Mesenteric fat pad (tissue), 1 donor: ENCODE measurements at regions not wholly inside any gene's neighbourhood (a gene's known extent, or its start where the extent isn't known, plus 50 kb on each side); places are given as distances from the start of the nearest gene placed in this dataset.

Experiments used
- DNase-seq: peaks from one replicate; pipeline ENCODE4 v3.0.0-alpha.2; 2020; ENCODE audit warnings: low spot score
- donor health status: DM: yes; HTN: yes; CAD: no.

DNA sequence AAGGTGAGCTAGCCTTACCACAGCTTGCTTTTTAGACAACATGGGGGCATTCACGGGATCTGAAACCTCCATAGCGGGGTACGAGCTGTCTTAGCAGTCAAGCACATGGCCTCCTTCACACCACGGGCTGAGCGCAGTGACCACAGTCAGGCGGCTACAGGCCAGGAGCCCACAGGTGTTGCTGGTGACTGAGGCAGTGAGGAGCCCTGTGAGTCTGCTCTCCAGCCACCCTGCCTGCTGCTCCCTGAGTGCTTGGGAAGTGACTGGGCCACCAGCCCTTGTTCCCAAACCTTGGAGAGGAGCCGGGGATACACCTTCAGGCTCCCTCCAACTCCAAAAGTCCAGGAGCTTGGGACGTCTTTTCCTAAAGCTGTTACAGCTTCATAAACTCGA, 418.1 kb upstream of the MYT1L start:
- no peak for DNase-seq

DNA sequence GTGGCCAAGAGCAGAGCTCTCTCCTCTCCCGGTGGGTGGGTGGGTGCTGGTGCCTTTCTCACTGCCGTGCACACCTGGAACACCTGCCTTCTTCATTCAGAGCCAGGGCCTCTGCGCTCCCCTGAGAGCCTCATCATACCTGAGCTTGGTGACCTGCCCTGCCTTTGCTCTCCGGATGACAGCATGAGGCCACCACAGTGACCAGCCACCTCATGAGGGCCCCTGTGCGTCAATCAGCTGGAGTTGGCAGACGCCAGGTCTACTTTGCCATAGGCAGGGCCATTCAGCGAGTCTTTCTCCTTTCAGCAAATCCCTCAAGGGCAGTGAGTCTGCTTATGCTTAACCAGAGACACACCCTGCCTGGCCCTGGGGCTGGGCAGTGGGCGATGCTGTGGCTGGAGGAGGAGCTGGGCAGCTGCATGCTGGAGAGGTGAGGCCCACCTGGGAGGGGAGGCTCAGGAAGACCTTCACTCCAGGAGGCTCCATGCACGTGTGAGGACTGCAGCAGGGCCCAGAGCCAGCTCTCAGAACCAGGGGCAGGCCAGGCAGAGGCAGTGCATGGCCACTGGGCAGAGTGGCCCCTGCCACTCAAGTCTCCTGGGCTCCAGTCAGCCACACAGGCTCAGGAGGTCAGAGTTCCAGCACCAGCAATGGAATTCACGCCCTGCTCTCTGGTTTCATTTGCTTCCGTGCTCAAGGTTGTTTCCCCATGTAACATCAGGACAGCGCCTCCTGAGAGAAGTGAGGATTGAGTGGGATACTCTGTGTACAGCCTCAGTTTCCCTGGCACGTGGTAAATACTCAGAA, 417.5 kb upstream of the MYT1L start:
- DNase-seq: no peak

DNA sequence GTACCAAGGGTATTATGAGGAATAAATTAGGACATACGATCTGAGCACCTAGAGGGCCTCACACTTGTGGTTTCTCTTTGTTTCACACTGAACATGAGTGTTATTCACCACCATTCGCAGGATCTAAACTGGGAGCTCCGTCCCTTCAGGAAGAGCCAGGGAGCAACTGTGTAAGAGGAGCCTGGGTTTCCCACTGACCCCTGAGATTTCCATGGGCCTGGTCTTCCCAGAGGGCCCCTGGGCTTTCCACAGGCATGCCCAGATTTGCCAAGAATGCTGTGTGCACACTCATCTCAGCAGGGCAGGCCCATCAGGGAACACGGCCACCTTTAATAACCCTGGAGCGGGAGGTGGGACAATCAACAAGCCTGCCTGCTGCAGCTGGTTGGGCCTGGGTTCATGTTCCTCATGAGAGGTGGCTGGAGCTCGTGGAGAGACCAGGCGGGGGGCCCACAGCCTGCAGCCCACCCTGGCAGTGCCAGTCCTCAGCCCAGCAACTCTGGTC, 416.8 kb upstream of the MYT1L start:
- DNase-seq: no peak

DNA sequence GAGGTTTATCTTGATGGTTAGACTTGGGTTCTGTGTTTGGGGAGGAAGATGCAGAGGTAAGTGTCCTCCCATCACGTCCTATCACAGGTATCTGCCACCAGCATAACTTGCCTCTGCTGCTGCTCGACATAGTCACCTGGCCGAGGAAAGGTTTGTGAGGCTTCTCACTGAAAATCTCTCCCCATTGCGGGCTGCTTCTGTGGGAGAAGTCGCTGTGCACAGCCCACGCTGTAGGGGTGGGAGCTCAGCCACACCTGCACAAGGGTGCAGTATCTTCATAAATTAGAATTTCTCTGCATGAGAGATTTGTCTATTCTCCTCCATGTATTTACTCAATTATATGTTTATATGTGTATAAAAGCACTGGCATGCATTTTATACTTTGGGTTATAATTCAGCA, 415.7 kb upstream of the MYT1L start:
- no peak for DNase-seq

DNA sequence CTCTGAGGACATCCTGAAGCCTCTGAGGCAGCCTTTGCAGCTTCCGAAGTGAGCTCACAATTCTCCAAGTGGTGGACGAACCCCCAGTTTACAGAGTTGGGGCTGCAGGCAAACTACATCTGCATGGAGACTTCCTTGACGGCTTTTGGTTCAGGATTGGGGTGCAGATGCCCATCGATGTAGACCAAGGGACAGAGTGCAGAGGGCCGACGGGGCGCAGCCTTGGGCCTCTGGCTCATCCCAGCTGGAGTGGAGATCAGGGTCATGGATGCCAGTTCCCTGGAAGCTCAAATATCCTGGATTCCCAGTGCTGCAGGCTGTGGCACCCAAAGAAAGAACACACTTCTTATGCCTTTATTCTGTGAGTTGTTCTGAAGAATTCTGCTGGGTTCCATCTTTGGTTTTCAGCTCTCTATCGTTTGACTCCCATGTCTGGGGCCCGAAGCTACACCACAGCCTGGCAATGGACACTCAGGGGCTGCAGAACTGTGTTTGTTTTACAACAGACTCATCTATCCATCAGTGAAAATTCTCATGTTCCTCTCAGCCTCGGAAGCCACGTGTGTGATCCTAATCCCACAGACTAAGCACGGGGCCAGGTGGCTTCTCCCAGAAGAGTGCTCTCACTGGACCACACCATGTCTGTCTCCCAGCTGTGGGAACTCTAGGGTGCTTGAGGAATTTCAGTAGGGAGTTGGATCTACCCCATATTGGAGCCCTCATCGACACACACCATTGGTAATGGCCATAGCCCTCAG, 414.1 kb upstream of the MYT1L start:
- DNase-seq: no peak

DNA sequence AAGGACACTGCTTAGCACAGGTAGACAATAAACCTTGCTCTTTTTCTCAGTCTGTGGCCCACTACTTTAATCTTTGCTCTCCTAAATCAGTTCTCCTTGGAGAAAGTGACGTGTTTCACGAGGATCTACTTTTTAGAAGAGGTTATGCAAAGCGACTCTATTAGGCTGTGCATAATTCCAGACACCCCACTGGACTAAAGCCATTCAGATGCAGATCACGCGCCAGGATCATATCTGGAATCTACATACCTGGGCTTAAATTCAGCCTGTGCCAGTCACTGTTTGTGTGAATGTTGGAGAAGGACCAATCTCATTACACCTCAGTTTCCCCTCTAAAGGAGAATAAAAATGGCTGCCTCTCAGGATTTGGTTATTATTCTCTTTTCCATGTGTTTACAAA, 413.0 kb upstream of the MYT1L start:
- DNase-seq: no peak

DNA sequence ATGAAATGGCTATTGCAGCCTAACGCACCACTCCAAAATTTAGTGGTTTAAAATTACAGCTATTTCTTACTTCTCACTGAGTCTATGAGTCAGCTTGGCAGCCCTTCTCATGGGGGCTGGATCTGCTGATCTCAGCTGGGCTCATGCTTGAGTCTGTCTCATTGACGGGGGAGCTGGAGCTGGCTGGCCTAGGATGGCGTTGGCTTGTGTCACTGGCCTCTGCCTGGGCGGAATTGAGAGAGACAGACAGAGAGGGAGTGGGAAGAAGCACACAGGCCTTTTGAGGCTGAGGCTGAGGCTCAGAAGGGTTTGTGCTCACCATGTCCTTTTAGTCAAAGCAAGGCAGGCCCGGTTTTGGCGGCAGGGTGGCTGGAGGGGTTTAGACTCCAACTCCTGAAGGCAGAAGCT, 412.1 kb upstream of the MYT1L start:
- DNase-seq: no peak

DNA sequence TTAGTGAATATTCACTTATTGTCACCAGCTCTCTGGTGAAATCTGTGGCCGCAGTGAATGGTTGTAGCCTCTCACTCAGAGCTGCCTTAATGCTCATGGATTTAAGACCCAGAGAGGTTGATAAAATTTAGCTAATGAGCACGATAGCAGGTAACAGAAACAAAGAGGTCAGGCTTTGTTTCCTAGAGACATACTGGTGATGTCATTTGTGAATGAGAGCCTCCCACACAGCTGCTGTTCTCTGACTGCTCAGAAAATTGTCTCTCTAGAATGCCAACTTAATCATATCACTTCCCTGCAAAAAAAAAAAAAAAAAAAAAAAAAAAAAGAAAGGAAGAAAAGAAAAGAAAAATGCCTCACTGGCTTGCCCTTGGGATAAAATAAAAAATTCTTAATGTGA, 411.7 kb upstream of the MYT1L start:
- no peak for DNase-seq

DNA sequence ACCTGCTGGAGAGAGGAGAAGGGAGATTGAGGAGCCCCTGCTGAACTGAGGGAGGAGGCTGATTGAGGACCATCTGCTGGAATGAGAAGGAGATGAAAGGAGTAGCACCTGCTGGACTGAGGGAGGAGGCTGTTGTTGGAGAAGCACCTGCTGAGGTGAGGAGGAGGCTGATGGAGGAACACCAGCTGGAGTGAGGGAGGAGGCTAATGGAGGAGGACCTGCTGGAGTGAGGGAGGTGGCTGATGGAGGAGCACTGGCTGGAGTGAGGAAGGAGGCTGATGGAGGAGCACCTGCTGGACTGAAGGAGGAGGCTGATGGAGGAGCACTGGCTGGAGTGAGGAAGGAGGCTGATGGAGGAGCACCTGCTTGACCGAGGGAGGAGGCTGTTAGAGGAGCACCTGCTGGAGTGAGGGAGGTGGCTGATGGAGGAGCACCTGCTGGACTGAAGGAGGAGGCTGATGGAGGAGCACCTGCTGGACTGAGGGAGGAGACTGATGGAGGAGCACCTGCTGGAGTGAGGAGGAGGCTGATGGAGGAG, 409.2 kb upstream of the MYT1L start:
- no peak for DNase-seq

DNA sequence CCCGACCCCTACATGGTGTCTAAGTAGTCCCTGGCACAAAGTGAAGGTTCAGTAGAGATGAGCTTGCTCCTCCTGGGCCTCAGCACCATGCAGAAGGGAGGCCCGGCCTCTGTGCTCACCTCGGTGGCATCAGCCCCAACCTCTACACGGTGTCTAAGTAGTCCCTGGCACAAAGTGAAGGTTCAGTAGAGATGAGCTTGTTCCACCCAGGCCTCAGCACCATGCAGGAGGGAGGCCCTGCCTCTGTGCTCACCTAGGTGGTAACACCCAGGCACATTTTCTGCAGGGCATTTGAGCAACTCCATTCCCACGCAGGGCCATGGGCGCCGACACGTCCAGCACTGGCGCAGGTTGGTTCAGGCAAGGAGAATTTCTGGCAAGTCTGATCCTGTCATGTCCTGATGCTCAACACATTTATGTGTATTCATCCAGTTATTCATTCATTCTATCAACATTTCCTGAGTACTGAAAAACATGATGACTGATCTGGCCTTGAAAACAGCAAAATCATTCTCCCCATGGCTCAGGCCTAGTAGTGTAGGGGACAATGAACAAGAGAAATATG, 408.2 kb upstream of the MYT1L start:
- DNase-seq: no peak

DNA sequence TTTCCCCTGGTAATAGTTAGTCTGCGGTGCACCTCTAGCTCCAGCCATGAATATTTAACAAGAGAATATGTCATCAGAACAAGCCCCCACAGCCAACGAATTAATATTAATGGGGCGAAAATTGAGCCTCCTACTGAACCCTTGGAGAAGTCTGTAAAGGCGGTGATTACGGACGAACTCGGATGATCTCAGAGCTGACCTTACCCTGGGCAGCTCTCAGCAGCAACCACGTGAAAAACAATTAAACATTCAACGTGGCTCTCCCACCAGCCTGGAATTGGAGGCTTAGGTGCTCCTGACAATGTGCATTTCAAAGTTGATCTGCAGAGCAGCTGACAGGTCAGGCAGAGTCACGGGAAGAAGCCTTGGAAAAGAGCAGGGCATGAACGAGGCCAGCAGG, 407.6 kb upstream of the MYT1L start:
- no peak for DNase-seq

DNA sequence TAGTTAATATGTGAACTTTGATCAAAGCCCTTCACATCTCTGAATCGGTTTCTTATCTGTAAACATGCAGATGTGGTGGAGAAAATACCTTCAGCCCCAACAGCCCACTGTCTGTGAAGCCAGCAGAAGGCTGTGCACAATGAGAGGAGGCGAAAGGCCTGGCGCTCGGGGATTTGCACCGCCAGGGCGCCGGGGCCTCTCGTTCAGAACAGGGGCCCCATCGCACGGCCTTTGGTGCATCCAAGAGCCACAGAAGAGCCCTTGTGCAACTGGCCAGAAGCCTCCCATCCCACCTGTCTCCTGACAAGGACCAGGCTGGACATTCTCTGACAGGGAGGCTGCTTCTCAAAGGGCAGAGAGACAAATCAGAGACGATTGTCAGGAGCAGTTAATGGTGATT, 407.2 kb upstream of the MYT1L start:
- DNase-seq: no peak

DNA sequence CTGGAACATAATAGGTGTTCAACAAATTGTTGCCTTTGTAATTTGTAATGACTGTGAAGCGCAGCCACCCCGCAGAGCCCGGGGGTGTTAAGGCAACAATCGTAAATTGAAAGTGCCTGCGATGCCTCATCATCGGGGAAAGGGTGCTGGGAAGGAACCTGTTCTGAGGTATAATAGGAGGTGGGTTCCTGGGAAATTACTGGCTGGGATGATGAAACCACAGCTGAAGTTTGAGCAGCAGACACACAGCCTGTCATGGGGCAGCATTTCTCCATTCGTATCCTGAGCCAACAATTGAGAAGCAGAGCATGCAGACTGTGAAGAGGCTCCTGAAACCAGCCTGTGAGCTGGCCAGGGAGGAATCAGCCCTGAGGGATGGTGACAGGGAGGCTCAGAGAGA, 404.0 kb upstream of the MYT1L start:
- DNase-seq: no peak

DNA sequence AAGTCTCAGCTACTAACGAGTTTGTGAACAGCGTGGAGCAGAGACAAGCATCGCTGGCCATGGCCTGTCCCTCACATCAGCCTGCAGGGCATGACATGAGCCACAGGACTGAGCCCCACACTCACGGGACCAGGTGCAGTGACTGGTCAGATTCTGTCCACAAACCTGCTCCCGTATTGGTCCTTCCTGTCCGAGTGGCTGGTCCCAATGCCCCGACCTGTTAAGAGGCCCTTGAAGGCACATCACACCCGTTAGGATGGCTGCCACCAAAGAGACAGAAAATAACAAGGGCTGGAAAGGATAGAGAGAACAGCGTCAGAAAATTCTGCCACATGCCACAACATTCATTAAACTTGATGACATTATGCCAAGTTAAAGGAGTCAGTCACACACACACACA, 403.2 kb upstream of the MYT1L start:
- no peak for DNase-seq

DNA sequence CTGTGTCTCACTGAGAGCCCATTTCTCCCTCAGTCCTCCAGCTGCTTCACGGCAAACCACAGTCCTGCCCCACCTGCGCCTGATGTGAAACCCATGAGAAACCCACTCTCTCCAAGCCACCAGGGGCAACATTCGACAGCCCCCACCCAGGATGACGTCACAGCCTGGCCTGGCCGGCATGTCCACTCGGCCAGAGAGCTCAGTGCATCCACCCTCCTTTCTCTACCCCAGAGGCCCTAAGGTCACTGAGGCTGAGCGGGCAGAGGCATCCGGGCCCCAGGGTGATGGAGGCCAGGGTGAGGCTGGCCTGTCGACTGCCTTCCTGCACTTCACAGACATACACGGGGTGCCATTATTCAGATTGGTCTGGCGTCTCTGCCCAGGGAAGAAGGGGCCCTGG, 402.7 kb upstream of the MYT1L start:
- no peak for DNase-seq

DNA sequence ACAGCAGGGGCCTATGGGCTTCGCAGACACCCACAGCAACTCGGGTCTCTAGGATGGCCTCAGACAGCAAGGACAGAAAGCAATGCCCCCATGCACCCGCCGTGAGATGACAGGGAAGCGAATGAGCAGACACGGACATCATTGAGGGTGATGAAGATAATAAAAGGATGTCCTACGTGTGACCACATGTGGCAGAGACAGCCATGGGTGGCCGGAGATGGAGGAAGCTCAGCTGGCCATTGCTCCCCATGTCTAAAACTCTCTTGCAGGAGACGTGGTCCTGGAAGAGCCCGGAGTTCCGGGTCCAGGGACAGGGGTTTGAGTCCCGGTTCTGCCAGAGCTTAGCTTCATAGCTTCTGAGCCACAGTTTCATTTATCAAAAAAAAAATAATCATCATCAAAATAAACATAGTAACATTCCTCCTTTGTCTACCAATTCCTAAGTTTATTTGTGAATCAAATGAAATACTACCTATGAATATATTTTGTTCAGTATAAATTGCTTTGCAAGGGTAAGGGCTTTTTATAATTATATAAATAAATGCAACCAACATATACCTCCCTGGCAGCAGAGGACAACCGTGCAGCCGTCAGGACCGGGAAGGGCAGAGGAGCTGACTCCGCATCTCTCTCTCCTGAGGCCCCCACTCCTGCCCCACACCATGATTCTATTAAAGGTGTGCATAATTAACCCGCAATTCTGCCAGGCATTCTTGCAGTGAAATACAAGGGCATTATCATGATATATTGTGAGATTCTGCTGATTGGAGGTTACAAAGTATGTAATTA, 401.4 kb upstream of the MYT1L start:
- no peak for DNase-seq

DNA sequence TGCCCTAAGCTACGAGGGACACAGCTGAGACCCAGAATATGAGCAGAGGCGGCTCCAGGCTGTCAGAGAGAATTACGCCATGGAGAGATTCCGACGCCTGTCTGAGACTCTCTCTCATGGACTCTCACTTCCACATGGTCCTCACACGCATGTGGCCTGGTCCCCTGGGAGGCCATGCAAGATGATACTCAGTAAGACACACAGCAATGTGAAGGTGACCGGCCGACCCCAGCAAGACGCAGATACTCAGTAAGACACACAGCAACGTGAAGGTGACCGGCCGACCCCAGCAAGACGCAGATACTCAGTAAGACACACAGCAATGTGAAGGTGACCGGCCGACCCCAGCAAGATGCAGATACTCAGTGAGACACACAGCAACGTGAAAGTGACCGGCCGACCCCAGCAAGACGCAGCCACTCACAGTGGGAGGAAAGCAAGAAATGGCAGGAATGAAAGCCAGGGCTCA, 400.8 kb upstream of the MYT1L start:
- no peak for DNase-seq

DNA sequence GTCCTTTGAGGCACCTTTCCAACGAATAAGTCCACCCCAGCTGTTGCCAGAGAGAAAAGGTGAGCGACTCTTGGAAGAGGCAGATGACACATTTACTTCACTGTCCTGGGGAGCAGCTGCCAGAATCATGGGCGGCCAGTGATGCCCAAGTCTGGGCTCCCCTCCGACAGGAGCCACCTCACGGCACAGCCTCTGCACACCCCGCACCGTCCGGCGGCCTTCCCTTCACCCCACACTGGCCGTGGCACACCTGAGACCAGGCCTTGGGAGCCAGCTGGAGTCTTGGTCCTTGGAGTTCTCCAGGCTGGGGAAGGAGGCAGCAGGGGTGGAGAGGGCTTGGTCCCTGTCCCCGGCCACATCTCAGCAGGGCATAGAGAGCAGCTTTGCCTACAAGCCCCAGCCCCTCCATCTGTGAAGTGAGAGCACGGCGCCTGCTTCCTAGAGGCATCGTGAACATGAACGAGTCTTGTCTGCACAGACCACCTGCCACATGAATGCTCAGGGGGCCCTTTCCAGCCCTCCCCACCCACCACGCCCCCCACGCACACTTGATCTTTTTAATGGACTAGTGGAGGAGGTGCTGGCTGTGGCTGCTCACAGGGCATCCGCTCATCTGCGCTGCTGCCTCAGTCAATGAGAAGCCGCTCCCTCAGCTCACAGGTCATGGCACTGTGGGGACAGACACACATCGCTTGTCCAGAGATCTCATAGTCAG, 400.2 kb upstream of the MYT1L start:
- no peak for DNase-seq

DNA sequence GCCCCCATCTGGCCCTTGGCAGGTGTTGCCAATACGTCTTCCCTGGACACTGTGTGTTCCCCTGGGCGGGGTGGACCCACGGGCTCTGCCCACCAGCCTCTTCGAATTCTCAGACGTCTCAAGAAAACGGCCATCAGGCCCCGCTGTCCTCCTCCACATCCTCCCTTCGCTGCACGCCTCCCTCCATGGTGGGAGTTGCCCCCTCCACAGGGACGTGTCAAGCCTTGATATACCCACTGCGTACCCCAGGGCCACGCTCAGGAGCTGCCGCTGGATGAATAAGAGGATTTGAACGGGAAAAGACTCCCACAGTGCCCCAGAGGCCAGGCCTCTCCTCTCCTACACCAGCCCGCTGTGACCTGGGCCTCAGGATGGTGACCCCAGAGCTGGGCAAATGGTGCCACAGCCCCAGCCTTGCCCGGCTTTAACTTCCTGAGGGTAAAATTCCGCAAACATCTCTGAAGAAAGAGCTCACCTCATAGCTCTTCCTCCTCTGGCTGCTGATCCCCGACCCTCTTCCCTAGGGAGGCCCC, 399.3 kb upstream of the MYT1L start:
- DNase-seq: no peak

DNA sequence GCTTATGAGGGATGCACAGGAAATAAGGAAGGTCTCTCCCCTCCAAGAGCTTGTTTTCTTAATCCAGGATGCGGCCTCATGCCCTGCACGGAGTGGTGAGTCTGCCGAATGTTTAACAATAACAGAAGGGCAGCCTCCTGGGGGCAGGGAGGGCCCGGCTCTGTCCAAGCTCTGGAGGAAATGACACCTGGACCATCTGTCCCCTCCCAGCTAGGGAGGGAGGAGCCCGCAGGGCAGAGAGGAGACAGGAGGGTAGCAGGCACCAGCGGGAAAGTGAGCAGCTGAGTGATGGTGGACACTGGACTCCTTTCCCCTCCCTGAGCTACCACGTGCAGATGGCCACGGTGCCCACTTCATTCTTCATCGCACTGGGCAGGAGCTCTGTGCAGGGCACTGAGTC, 398.2 kb upstream of the MYT1L start:
- no peak for DNase-seq
